Tibial nerve (tissue), 3 donors: ENCODE measurements at regions not wholly inside any gene's neighbourhood (a gene's known extent, or its start where the extent isn't known, plus 50 kb on each side); places are given as distances from the start of the nearest gene placed in this dataset.

Experiments used
- CTCF ChIP-seq, 5 experiments: fragments of 200-600 bp in 3 of 5; fragments of 450-650 bp in 2 of 5; sonication (generic) in 3 of 5; IDR thresholded peaks; one replicate each; pipeline ENCODE4 v1.5.1; 2016 to 2019; ENCODE audit warnings: antibody characterized with exemption in 5 of 5, mild to moderate bottlenecking in 3 of 5, moderate library complexity in 2 of 5
- POLR2A ChIP-seq, 2 donors: fragments of 450-650 bp; IDR thresholded peaks; one replicate each; pipeline ENCODE4 v1.6.1; 2017; ENCODE audit warnings: antibody characterized with exemption in 2 of 2, mild to moderate bottlenecking in 2 of 2, moderate library complexity in 2 of 2

DNA sequence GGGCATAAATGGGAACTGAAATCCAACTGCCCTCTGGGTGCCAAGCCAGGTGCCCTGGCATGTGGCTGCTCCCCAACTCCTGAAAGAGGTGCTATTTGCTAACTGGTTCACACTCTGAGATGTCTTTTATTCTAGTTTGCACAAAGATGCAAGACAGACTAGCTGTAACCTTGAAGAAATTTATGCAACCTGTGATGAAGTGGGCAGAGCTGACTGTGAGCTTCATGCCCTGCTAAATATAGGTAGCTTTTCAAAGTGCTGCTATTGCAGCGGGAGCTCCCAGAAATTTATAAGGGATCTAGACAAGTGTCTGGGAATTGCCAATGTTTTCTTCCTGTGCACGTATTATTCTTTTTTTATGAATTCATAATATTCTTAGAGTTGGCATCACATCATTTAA is 517.5 kb downstream of the RNF144B start:
- TF ChIP-seq CTCF (IDR thresholded peaks at IDR 0.05) (no peak), POLR2A (IDR thresholded peaks at IDR 0.05) (no peak)
